ENCODE measurements at regions not wholly inside any gene's neighbourhood (a gene's known extent, or its start where the extent isn't known, plus 50 kb on each side); places are given as distances from the start of the nearest gene placed in this dataset.

DNA sequence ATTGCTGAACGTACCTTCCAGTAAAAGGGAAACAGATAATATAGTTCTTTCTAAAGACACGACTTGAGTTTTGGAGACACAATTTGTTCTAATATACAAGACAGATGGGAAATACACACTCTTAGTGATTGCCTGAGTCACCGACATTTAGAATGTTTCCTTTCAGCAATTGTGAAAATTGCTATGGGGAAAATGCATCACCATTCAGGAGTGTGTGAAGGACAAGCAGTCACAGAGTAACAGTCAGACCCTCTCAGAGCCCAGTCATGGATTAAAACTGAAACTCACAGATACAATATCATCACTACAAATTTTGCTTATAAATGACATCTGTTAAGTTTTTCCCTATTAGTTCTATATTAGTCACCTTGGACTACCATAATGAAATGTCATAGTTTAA, 286.1 kb downstream of the SPRY2 start:
- H3K27ac Mint-ChIP-seq = no peak overlapping the region
- H3K36me3 Mint-ChIP-seq = no peaks in the 10 kb centered on the region

DNA sequence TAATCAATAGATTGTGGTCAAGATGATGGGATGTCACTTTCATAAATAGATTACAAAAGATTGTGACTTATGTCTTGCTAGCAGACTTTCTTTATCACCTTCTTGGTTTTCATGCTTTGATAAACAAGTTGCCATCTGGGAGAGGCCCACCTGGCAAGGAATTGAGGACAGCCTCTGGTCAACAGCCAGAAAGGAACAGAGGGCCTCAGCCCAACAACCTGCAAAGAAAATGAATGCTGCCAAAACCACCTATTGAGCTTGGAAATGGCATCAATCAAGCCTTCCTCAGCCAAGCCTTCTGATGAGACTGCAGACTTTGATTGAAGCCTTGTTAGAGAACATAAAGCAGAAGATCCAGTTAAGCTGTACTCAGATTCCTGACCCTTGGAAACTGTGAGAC, 288.6 kb downstream of the SPRY2 start:
- DNase-seq = no peak
- H3K9me3 Mint-ChIP-seq = no peaks in the 10 kb centered on the region
- no peak overlapping the region for H3K27ac Mint-ChIP-seq
- peaks cover 2 to 4% (median 3%) of the 10 kb centered on the region in 3 donors for H3K27me3 Mint-ChIP-seq (ENCODE audit: low read depth in 3 of 3)
- no peak overlapping the region for H3K4me3 Mint-ChIP-seq
- H3K4me1 Mint-ChIP-seq = peaks cover 22 to 23% of the 10 kb centered on the region in 2 donors
- H3K36me3 Mint-ChIP-seq = no peaks in the 10 kb centered on the region

More for the DNA sequence above, 286.1 kb downstream of the SPRY2 start:
- no peak overlapping the region for H3K4me3 Mint-ChIP-seq
- peaks cover 9 to 11% of the 10 kb centered on the region in 2 donors for H3K4me1 Mint-ChIP-seq
- DNase-seq = no peak
- no peaks in the 10 kb centered on the region for H3K9me3 Mint-ChIP-seq
- peaks cover 0 to 5% (median 4%) of the 10 kb centered on the region in 3 donors for H3K27me3 Mint-ChIP-seq (ENCODE audit: low read depth in 3 of 3)

DNA sequence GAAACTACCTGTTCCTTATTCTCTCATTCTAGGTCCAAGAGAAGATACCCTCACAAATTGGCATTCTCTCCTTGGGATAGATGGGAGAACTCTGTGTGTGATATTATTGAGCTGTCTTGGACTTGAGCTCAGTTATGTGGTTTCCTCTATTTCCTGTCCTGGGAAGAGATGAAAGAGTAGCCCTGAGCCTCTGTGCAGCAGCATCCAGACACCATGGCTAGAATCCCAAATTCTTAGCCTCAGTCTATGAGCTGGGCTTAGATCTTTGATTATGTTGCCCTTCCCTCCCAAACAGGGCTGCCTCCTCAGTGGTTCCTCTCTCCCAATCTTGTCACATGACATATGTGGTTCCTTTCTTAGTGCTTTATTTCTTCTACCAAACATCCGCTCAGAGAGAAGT, 290.7 kb downstream of the SPRY2 start:
- Mint-ChIP-seq H3K27ac (no peak overlapping the region), H3K4me1 (peaks cover 22 to 23% of the 10 kb centered on the region in 2 donors), H3K27me3 (ENCODE audit: low read depth in 3 of 3) (peaks cover 2 to 4% (median 3%) of the 10 kb centered on the region in 3 donors), H3K9me3 (no peaks in the 10 kb centered on the region), H3K36me3 (no peaks in the 10 kb centered on the region), H3K4me3 (peak overlapping the region in 2 of 5 donors; percentile 19)
- DNase-seq = no peak

DNA sequence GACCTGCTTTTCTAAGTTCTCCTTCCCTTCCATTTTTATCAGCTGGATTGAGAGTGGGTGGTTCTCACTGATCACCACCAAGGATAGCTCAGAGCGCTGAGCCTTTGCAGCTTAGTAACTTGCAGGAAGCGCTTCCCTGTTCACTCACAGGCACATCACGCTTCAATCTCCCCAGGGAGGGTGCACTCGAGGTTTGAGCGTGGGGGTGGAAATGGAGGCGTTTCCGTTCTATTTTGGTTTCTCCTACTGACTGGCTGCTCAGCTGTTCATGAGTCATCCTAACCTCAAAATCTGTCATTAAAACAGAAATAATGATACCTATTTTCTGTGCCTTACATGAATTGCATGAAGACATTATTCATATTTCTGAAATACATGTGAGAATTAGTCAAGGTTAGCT, 292.1 kb downstream of the SPRY2 start:
- DNase-seq = peak; percentile 23 to 33 (median 28)
- H3K27ac Mint-ChIP-seq = peak overlapping the region in 3 of 6 donors; percentile 17 to 69 (median 51)
- H3K36me3 Mint-ChIP-seq = no peaks in the 10 kb centered on the region
- H3K27me3 Mint-ChIP-seq (ENCODE audit: low read depth in 3 of 3) = peaks cover 3 to 4% (median 4%) of the 10 kb centered on the region in 3 donors
- H3K4me1 Mint-ChIP-seq = peaks cover 22 to 23% of the 10 kb centered on the region in 2 donors
- peak overlapping the region; percentile 11 to 74 (median 19) for H3K4me3 Mint-ChIP-seq
- no peaks in the 10 kb centered on the region for H3K9me3 Mint-ChIP-seq

DNA sequence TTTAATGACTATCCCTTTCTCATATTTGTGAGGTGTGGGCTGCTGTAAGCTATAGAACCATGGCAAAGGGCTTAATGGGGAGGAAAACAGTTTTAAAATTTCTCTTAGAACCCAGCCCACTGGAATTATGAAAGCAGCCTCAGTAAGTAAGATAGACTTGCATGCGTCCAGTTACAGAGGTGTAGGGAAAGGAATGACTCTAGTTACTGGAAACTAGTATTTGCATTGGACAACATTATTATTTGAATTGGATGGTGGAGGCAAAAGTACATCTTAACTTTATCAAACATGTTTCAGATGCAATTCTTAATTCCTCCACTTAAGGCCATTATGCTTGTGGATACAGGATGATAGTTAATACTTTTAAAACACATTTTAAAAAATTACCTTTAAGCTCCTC, 292.9 kb downstream of the SPRY2 start:
- Mint-ChIP-seq H3K4me1 (peaks cover 22 to 23% of the 10 kb centered on the region in 2 donors), H3K4me3 (no peak overlapping the region), H3K27me3 (ENCODE audit: low read depth in 3 of 3) (peaks cover 0 to 6% (median 4%) of the 10 kb centered on the region in 3 donors), H3K36me3 (no peaks in the 10 kb centered on the region), H3K27ac (no peak overlapping the region), H3K9me3 (no peaks in the 10 kb centered on the region)
- DNase-seq = no peak

DNA sequence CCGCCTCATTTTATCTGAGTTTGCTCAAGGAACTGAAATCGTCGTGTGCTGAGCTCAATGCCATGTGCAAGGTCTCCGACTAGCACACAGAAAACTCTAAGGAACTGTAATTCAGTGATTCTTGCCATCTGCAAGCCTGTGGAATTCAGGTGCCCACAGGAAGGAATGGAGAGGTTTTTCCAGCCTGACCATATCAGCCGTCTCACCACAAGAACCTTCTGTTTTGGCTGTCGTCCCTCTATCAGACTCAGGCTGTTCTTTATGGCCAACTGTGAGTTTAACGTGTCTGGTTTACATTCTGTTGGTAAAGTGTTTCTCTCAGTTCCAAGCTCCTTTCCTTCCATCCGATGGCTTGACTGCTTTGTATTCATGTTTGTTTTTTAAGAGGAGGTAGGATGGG, 293.5 kb downstream of the SPRY2 start:
- no peak for DNase-seq
- H3K27me3 Mint-ChIP-seq (ENCODE audit: low read depth in 3 of 3) = peaks cover 0 to 6% (median 4%) of the 10 kb centered on the region in 3 donors
- peaks cover 22 to 23% of the 10 kb centered on the region in 2 donors for H3K4me1 Mint-ChIP-seq
- H3K27ac Mint-ChIP-seq = no peak overlapping the region
- H3K36me3 Mint-ChIP-seq = no peaks in the 10 kb centered on the region
- H3K4me3 Mint-ChIP-seq = no peak overlapping the region
- no peaks in the 10 kb centered on the region for H3K9me3 Mint-ChIP-seq

DNA sequence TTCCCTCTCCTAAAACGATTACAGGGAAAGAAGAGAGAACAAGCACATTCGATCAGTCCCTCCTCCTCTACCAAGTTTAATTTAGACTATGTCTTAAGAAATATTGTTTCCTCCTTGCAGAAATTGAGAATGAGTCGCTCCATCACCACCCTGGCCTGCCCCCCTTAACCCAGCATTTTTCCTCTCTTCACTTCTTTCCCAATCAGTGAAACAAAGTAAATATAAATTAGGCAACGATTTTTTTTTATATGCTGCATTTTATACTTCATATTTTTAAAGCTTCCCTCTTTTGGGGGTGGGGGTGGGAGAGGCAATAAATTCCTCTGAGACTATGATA, 300.0 kb downstream of the SPRY2 start:
- Mint-ChIP-seq H3K27ac (no peak overlapping the region), H3K36me3 (no peaks in the 10 kb centered on the region), H3K4me1 (no peaks in the 10 kb centered on the region)

DNA sequence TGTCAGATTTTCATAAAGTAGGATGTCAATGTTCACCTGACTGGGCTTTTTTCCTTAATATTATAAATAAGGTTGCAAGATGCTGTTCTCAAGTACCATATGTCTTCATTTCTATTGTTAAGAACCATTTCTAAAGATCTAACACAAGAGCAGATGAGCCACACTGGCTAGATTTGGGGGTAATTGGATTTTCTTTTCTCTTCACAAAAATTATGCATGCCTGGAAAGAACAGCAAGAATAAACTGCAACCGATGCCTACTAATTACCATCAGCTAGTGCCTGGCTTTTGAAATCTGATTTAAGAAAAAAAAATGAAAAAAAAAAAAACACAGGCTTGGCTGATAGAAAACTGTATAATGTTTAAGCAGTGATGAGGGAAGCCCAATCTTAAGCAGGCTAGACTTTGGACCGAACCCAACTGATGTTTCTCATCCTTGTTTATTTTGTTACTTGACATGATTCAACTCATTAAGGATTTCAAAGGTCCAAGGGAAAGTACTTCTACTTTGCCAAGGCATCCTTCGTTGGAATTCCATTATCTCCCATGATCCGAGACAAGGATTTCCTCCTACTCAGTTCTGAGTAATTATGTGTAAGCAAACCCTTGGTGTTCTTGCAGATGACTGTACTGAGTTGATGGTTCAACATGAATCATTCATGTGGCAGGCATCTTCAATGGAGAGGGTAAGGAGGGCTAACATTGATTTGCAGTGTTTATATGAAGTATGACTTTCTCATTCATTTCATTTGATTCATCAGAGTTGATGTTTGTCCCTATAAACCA, 300.5 kb downstream of the SPRY2 start:
- no peak overlapping the region for H3K27ac Mint-ChIP-seq
- no peaks in the 10 kb centered on the region for H3K9me3 Mint-ChIP-seq
- no peak overlapping the region for H3K4me3 Mint-ChIP-seq
- peaks cover 0 to 8% (median 4%) of the 10 kb centered on the region in 3 donors for H3K27me3 Mint-ChIP-seq (ENCODE audit: low read depth in 3 of 3)
- H3K4me1 Mint-ChIP-seq = no peaks in the 10 kb centered on the region
- no peaks in the 10 kb centered on the region for H3K36me3 Mint-ChIP-seq
- DNase-seq = no peak

More for the DNA sequence above, 300.0 kb downstream of the SPRY2 start:
- no peak for DNase-seq
- no peak overlapping the region for H3K4me3 Mint-ChIP-seq
- no peaks in the 10 kb centered on the region for H3K9me3 Mint-ChIP-seq
- H3K27me3 Mint-ChIP-seq (ENCODE audit: low read depth in 3 of 3) = peaks cover 0 to 8% (median 4%) of the 10 kb centered on the region in 3 donors

DNA sequence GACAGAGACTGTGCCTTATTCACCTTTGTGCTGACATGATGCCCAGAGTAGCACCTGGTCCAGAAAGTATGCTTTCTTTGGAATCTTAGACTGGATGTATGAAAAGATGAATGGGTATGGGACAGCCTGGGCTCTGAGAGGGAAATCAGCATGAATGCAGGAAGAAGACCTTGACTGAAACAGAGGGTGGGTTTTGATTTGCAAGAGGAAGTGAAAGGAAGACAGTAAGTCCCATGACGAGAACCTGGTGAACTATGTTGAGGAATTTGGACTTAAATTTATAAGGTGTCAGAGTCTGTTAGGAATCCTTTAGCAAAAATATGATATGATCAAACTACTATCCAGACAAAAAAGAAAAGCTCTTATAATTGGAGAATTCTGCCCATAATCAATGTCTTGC, 301.9 kb downstream of the SPRY2 start:
- DNase-seq = no peak
- no peak overlapping the region for H3K4me3 Mint-ChIP-seq
- no peaks in the 10 kb centered on the region for H3K4me1 Mint-ChIP-seq
- no peaks in the 10 kb centered on the region for H3K9me3 Mint-ChIP-seq
- H3K27me3 Mint-ChIP-seq (ENCODE audit: low read depth in 3 of 3) = peaks cover 0 to 8% (median 2%) of the 10 kb centered on the region in 3 donors
- no peaks in the 10 kb centered on the region for H3K36me3 Mint-ChIP-seq
- no peak overlapping the region for H3K27ac Mint-ChIP-seq

DNA sequence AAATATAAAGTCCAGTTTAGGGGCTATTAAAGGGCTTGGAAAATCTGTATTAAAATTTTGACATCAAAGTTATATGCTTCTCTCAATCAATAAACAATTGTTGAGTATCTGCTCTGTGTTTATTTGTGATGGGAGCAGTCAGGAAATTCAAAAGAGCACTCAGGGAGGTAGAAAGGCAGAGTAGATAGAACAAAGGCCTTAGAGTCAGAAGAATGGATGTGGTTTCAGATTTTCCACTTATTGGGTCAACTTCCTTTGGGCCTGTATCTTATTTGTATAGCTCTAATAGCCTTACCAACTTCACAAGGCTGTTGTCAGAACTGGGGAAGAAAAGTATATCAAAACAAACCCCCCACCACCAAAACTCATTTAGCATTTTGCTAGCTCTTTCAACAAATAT, 302.6 kb downstream of the SPRY2 start:
- no peak overlapping the region for H3K4me3 Mint-ChIP-seq
- no peak overlapping the region for H3K27ac Mint-ChIP-seq
- H3K9me3 Mint-ChIP-seq = no peaks in the 10 kb centered on the region
- H3K27me3 Mint-ChIP-seq (ENCODE audit: low read depth in 3 of 3) = peaks cover 0 to 10% (median 2%) of the 10 kb centered on the region in 3 donors
- DNase-seq = no peak
- H3K4me1 Mint-ChIP-seq = no peaks in the 10 kb centered on the region
- H3K36me3 Mint-ChIP-seq = no peaks in the 10 kb centered on the region

DNA sequence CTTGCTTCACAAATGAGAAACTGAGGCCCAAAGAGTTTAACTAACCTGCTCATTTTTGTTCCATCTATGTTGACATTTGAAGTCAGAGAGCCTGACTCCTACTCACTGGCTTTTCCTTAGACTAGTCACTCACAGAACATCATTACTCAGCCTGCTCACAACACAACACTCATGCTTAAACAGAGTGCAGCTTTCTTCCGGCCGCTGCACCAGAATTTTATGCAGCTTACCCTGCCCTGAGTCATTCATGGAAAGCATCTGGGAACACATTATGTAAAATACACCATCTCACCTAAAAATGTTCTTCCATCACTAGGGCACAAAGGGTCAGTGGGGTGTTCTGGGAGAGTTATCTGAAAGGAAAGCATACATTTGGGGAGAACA, 303.4 kb downstream of the SPRY2 start:
- Mint-ChIP-seq H3K9me3 (peaks cover 0 to 2% (median 0%) of the 10 kb centered on the region in 6 donors), H3K27ac (no peak overlapping the region), H3K4me1 (no peaks in the 10 kb centered on the region), H3K27me3 (ENCODE audit: low read depth in 3 of 3) (peaks cover 0 to 8% (median 2%) of the 10 kb centered on the region in 3 donors), H3K36me3 (no peaks in the 10 kb centered on the region), H3K4me3 (no peak overlapping the region)
- DNase-seq = no peak

DNA sequence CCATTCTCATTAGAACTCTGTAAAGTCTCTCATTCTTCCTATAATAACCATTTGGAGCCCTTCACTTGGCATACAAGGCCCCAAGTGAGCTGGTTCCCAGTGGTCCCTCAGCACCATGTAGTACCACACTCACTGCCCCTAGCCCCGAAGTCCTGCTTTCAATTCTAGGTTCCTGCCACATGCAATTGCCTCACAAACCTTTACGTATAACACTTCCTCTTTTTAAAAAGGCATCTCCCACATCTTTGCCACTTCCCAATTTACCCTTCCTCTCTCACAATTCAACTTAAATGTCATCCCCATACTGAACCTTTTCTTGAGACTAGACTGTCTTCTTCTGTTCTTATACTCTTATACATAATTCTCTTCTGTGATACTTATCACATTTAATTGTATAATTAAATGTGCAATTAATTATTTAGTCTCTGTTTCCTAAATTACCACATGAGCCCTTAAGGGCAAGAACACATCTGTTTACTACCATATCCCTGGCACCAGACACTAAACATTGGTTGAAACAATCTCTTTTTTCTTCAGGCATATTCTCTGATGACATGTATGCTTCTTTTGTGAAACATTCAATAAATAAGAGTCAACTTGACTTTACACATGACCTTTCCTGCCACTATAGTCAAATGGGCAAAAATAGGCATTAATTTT, 304.0 kb downstream of the SPRY2 start:
- Mint-ChIP-seq H3K27ac (no peak overlapping the region), H3K4me3 (no peak overlapping the region)

DNA sequence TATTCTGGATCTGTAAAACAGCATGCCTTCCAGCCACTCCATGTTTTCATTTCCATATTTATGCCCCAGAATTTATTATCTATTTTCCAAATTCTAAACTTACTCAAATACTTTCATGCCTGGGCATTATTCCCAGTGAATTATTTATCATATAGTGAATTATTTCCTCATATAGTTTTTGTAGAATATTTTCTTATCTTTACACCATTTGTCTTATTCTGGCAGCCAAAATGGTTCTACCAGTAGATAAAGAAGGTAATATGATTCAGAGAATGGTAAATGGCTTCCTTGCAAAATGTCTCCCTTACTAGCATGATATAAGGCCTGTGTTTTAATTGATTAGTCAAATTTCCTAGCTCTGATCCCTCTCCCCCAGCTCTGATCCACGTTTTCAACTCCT, 305.8 kb downstream of the SPRY2 start:
- Mint-ChIP-seq H3K27ac (no peak overlapping the region), H3K36me3 (no peaks in the 10 kb centered on the region), H3K4me1 (no peaks in the 10 kb centered on the region), H3K27me3 (ENCODE audit: low read depth in 3 of 3) (peaks cover 0 to 8% (median 2%) of the 10 kb centered on the region in 3 donors), H3K9me3 (peaks cover 0 to 2% (median 0%) of the 10 kb centered on the region in 6 donors), H3K4me3 (no peak overlapping the region)
- no peak for DNase-seq

More for the DNA sequence above, 304.0 kb downstream of the SPRY2 start:
- peaks cover 0 to 8% (median 2%) of the 10 kb centered on the region in 3 donors for H3K27me3 Mint-ChIP-seq (ENCODE audit: low read depth in 3 of 3)
- H3K4me1 Mint-ChIP-seq = no peaks in the 10 kb centered on the region
- no peak for DNase-seq
- H3K36me3 Mint-ChIP-seq = no peaks in the 10 kb centered on the region
- peaks cover 0 to 2% (median 0%) of the 10 kb centered on the region in 6 donors for H3K9me3 Mint-ChIP-seq

DNA sequence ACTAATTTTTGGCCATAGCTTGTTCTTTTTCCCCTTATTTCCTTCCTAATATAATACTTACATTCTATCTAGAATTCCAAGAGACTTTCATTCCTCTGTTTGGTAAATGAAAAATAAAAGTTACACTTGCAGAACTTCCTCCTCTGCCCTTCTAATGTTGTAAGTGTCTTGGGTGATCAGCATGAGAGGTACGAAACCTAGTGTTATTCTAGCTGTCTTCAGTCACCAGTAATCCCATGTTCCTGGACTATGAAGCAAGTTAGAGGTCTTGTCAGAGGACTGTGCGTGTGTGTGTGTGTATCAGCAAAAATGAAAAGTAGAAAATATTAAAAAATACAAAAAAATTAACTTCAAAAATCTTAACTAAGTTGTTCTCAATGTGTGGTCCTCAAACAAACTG, 307.0 kb downstream of the SPRY2 start:
- peaks cover 0 to 7% (median 2%) of the 10 kb centered on the region in 3 donors for H3K27me3 Mint-ChIP-seq (ENCODE audit: low read depth in 3 of 3)
- no peaks in the 10 kb centered on the region for H3K36me3 Mint-ChIP-seq
- DNase-seq = no peak
- peaks cover 0 to 2% (median 0%) of the 10 kb centered on the region in 6 donors for H3K9me3 Mint-ChIP-seq
- no peak overlapping the region for H3K27ac Mint-ChIP-seq
- H3K4me1 Mint-ChIP-seq = no peaks in the 10 kb centered on the region
- H3K4me3 Mint-ChIP-seq = no peak overlapping the region

All from immature natural killer cell (primary cell).